ENCODE measurements at regions not wholly inside any gene's neighbourhood (a gene's known extent, or its start where the extent isn't known, plus 50 kb on each side); places are given as distances from the start of the nearest gene placed in this dataset.
A peak's percentile ranks its signal among the peaks of the same experiment; 100 is the strongest.
"Not testable (repeated sequence)": the region's sequence is repeated elsewhere in the genome, so short reads cannot be mapped to it uniquely, and the experiment has no call there.

DNA sequence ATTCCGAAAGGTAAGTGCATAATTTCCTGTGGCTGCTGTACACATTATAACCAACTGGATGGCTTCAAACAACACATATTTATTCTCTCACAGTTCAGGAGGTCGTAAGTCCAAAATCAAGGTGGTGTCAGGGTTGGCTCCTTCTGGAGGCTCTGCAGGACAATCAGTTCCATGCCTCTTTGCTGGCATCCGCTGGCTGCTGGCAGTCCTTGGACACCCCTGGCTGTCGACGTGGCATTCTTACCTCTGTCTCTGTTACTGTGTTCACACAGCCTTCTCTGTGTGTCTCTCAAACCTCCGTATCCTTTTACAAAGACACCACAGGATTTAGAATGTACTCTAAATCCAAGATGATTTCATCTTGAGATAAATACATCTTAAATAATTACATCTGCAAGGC, 398.8 kb upstream of the ATP10A start:
- H3K36me3 Mint-ChIP-seq (ENCODE audit: insufficient read depth, unreplicated experiment), result no peaks in the 10 kb centered on the region
- no peak overlapping the region for H3K27ac Mint-ChIP-seq (ENCODE audit: unreplicated experiment)
- H3K9me3 Mint-ChIP-seq (ENCODE audit: low read depth, unreplicated experiment), result no peaks in the 10 kb centered on the region
- H3K4me1 Mint-ChIP-seq (ENCODE audit: low read depth, unreplicated experiment), result no peaks in the 10 kb centered on the region
- no peak for DNase-seq
- H3K4me3 Mint-ChIP-seq (ENCODE audit: low read depth, unreplicated experiment), result no peak overlapping the region
- TF ChIP-seq, protein P1, sequence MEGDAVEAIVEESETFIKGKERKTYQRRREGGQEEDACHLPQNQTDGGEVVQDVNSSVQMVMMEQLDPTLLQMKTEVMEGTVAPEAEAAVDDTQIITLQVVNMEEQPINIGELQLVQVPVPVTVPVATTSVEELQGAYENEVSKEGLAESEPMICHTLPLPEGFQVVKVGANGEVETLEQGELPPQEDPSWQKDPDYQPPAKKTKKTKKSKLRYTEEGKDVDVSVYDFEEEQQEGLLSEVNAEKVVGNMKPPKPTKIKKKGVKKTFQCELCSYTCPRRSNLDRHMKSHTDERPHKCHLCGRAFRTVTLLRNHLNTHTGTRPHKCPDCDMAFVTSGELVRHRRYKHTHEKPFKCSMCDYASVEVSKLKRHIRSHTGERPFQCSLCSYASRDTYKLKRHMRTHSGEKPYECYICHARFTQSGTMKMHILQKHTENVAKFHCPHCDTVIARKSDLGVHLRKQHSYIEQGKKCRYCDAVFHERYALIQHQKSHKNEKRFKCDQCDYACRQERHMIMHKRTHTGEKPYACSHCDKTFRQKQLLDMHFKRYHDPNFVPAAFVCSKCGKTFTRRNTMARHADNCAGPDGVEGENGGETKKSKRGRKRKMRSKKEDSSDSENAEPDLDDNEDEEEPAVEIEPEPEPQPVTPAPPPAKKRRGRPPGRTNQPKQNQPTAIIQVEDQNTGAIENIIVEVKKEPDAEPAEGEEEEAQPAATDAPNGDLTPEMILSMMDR (IDR thresholded peaks at IDR 0.05; ENCODE audit: unreplicated experiment), result no peak
- no TSS peak for BruUV-seq (replicated peaks)
- CTCF ChIA-PET, result no interaction called here
- H3K27me3 Mint-ChIP-seq (ENCODE audit: unreplicated experiment), result no peaks in the 10 kb centered on the region
- intact Hi-C loops (cut with micrococcal nuclease; ENCODE audit: unreplicated experiment), result no loop called here

DNA sequence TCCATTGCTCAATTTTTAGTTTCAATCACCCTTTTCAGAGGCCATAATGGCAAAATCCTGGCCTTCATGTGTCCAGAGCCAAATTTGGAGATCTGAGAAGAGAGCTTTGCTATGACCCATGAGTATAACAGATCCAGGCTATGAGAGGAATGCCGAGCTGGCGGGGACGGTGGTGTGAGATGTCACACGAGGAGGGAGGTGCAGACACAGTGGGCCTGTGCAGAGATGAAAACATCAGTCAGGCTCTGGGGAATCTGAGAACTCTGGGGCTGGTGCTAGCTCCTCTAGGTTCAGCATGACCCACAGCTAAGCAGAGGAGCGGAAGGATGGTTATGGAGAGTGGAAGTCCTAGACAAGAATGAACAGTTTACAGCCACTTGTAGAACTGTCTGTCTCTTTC, 398.3 kb upstream of the ATP10A start:
- no peak for DNase-seq
- intact Hi-C loops (cut with micrococcal nuclease; ENCODE audit: unreplicated experiment), result no loop called here
- no peaks in the 10 kb centered on the region for H3K9me3 Mint-ChIP-seq (ENCODE audit: low read depth, unreplicated experiment)
- no peak overlapping the region for H3K4me3 Mint-ChIP-seq (ENCODE audit: low read depth, unreplicated experiment)
- TF ChIP-seq, protein P1 (IDR thresholded peaks at IDR 0.05; ENCODE audit: unreplicated experiment), result no peak
- H3K27me3 Mint-ChIP-seq (ENCODE audit: unreplicated experiment), result no peaks in the 10 kb centered on the region
- CTCF ChIA-PET, result no interaction called here
- no peaks in the 10 kb centered on the region for H3K4me1 Mint-ChIP-seq (ENCODE audit: low read depth, unreplicated experiment)
- no peak overlapping the region for H3K27ac Mint-ChIP-seq (ENCODE audit: unreplicated experiment)
- no peaks in the 10 kb centered on the region for H3K36me3 Mint-ChIP-seq (ENCODE audit: insufficient read depth, unreplicated experiment)
- no TSS peak for BruUV-seq (replicated peaks)

DNA sequence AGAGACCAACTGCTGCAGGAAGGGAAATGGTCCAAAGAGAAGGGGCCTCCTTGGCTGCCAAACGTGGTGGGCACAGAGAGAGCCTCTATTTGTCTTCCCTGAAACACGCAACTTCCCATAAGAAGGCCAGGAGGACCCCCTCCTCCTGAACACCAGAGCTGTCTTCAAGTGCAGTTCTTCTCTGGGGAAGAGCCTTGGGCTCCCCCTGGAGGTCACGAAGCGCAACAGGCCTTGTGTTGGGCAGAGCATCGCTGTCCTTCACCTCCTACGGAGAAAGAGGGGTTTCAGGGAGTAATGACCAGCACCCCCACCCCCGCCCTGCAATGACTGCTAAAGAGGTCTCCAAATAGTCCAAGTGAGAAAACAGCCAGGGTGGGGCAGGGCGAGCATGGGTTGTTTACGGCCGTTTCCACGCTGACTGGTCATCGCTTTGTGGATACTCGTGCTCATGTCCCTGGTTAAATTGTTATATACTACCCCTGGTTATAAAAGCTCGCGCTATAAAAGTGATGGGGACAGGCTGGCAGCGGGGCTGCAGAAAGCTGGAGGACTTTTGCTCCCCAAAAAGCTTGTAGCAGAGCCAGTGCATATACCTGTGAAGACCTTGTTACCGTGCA, 397.5 kb upstream of the ATP10A start:
- Mint-ChIP-seq H3K9me3 (ENCODE audit: low read depth, unreplicated experiment) (no peaks in the 10 kb centered on the region), H3K27ac (ENCODE audit: unreplicated experiment) (no peak overlapping the region), H3K36me3 (ENCODE audit: insufficient read depth, unreplicated experiment) (no peaks in the 10 kb centered on the region), H3K27me3 (ENCODE audit: unreplicated experiment) (no peaks in the 10 kb centered on the region), H3K4me1 (ENCODE audit: low read depth, unreplicated experiment) (no peaks in the 10 kb centered on the region), H3K4me3 (ENCODE audit: low read depth, unreplicated experiment) (no peak overlapping the region)
- CTCF ChIA-PET, result no interaction called here
- peak; percentile 1 for DNase-seq
- intact Hi-C loops (cut with micrococcal nuclease; ENCODE audit: unreplicated experiment), result no loop called here
- TF ChIP-seq, protein P1 (IDR thresholded peaks at IDR 0.05; ENCODE audit: unreplicated experiment), result no peak
- BruUV-seq (replicated peaks), result no TSS peak

DNA sequence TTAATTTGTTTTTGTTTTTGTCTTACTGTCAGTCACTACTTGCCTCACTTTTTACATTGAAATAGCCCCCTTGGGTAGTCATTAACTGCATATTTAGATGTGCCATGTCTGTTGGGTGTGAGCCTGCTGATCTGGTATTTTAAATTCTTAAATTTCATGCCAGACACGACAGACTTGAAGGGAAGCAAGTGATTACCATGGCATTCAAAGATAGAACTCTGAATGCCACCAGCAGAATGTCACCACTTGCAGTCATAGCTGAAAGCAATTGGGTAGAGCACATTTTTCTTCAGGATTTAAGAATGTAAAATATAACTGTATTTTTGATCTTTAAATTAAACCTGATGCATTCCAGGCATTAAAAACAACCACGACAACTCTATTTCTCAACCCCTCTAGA, 396.5 kb upstream of the ATP10A start:
- no peaks in the 10 kb centered on the region for H3K36me3 Mint-ChIP-seq (ENCODE audit: insufficient read depth, unreplicated experiment)
- DNase-seq, result no peak
- TF ChIP-seq, protein P1 (IDR thresholded peaks at IDR 0.05; ENCODE audit: unreplicated experiment), result no peak
- no peaks in the 10 kb centered on the region for H3K4me1 Mint-ChIP-seq (ENCODE audit: low read depth, unreplicated experiment)
- CTCF ChIA-PET, result no interaction called here
- no peaks in the 10 kb centered on the region for H3K9me3 Mint-ChIP-seq (ENCODE audit: low read depth, unreplicated experiment)
- H3K27ac Mint-ChIP-seq (ENCODE audit: unreplicated experiment), result no peak overlapping the region
- H3K27me3 Mint-ChIP-seq (ENCODE audit: unreplicated experiment), result no peaks in the 10 kb centered on the region
- H3K4me3 Mint-ChIP-seq (ENCODE audit: low read depth, unreplicated experiment), result no peak overlapping the region
- no TSS peak for BruUV-seq (replicated peaks)
- intact Hi-C loops (cut with micrococcal nuclease; ENCODE audit: unreplicated experiment), result no loop called here

DNA sequence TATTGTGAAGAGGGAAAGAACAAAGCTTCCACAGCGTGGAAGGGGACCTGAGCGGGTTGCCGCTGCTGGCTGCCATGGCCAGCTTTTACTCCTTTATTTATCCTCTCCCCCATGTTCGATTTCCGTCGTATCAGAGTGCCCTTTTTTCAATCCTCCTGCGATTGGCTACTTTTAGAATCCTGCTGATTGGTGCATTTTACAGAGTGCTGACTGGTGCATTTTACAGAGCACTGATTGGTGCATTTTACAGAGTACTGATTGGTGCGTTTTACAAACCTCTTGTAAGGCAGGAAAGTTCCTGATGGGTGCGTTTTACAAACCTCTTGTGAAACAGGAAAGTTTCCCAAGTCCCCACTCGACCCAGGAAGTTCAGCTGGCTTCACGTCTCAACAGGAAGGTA, 381.7 kb upstream of the ATP10A start:
- CTCF ChIA-PET; intact Hi-C loops (cut with micrococcal nuclease; ENCODE audit: unreplicated experiment); H3K27me3 Mint-ChIP-seq (ENCODE audit: unreplicated experiment); H3K4me3 Mint-ChIP-seq (ENCODE audit: low read depth, unreplicated experiment); H3K4me1 Mint-ChIP-seq (ENCODE audit: low read depth, unreplicated experiment); BruUV-seq (replicated peaks); H3K9me3 Mint-ChIP-seq (ENCODE audit: low read depth, unreplicated experiment); H3K36me3 Mint-ChIP-seq (ENCODE audit: insufficient read depth, unreplicated experiment); DNase-seq; H3K27ac Mint-ChIP-seq (ENCODE audit: unreplicated experiment): not testable (repeated sequence)

Measured in Calu3 (cell line).